HepG2 (cell line): ENCODE measurements at regions not wholly inside any gene's neighbourhood (a gene's known extent, or its start where the extent isn't known, plus 50 kb on each side); places are given as distances from the start of the nearest gene placed in this dataset.

ENCODE experiments used
- ATAC-seq: fragments of 200-7000 bp; cut with Tn5 transposase; 3 replicates; pipeline ENCODE4 v1.9.1; 2020; ENCODE audit warnings: mild to moderate bottlenecking, moderate library complexity
- BruUV-seq: library from RNA; stranded (reverse); fragments of 400-500 nt; replicated peaks from 2 replicates; lab custom pipeline; 2021; lab: Mats Ljungman, UMichigan
- CTCF ChIA-PET: fragments of 300-600 bp; formaldehyde crosslinking; extraction: SDS; loops from one replicate; lab custom pipeline; 2021; ENCODE audit warnings: low total read pairs, inconsistent platforms, low intra/inter-chr PET ratio; lab: Yijun Ruan, JAX
- POLR2A ChIA-PET: fragments of 350-600 bp; sonication (Branson Sonifier 250); formaldehyde crosslinking; loops from one replicate; lab custom pipeline; 2020; ENCODE audit warnings: antibody characterized with exemption, inconsistent platforms; lab: Yijun Ruan, JAX
- DNase-seq: peaks from one replicate; pipeline ENCODE4 v3.0.0-alpha.2; 2015; ENCODE audit warnings: low spot score
- FAIRE-seq: peaks from 3 replicates; lab custom pipeline; 2011; peaks lifted over from hg19 to GRCh38; lab: Jason Lieb, UNC
- H2AFZ ChIP-seq: one replicate; pipeline ENCODE4 v1.6.1; 2011; ENCODE audit warnings: low read length, inconsistent platforms
- H3K27ac ChIP-seq: fragments of 300-600 bp; 3 replicates; pipeline ENCODE4 v1.8.0; 2011; ENCODE audit warnings: mixed run types, mild to moderate bottlenecking, mixed read lengths, low read length, inconsistent platforms; ENCODE audit not compliant: insufficient read depth; ENCODE audit errors: extremely low read length
- H3K27me3 ChIP-seq, 2 experiments: fragments of 200-600 bp in 1 of 2; 2 replicates in 1 of 2; 3 replicates in 1 of 2; pipeline versions ENCODE4 v1.6.0 to v1.8.0; 2011; ENCODE audit warnings: low read length in 2 of 2, mild to moderate bottlenecking in 2 of 2, moderate library complexity in 2 of 2, inconsistent platforms in 1 of 2; ENCODE audit not compliant: insufficient read depth in 2 of 2, control insufficient read depth in 1 of 2
- H3K36me3 ChIP-seq, 2 experiments: fragments of 200-600 bp in 1 of 2; replicated peaks in 1 of 2; 2 replicates in 1 of 2; 3 replicates in 1 of 2; pipeline versions ENCODE4 v1.5.1 to v1.8.0; 2011; ENCODE audit warnings: low read length in 2 of 2, inconsistent platforms in 1 of 2; ENCODE audit not compliant: insufficient read depth in 2 of 2, control insufficient read depth in 1 of 2
- H3K4me1 ChIP-seq: 2 replicates; pipeline ENCODE4 v1.5.1; 2012; ENCODE audit warnings: low read length, inconsistent platforms; ENCODE audit not compliant: insufficient read depth
- H3K4me2 ChIP-seq: 2 replicates; pipeline ENCODE4 v1.6.0; 2011; ENCODE audit warnings: low read depth, low read length, inconsistent platforms
- H3K4me3 ChIP-seq, 3 experiments: fragments of 200-600 bp in 1 of 3; sonication (generic), shearing (Covaris generic) in 1 of 3; replicated peaks in 1 of 3; 2 replicates each; pipeline ENCODE4 v1.5.1; 2011 to 2016; ENCODE audit warnings: low read length in 3 of 3, inconsistent platforms in 2 of 3, low read depth in 2 of 3, mild to moderate bottlenecking in 2 of 3, control low read depth in 1 of 3, mixed read lengths in 1 of 3; ENCODE audit not compliant: insufficient read depth in 1 of 3
- H3K79me2 ChIP-seq: one replicate; pipeline ENCODE4 v1.6.1; 2011; ENCODE audit warnings: low read length, inconsistent platforms; ENCODE audit not compliant: insufficient read depth
- H3K9ac ChIP-seq: 2 replicates; pipeline ENCODE4 v1.6.0; 2011; ENCODE audit warnings: mild to moderate bottlenecking, low read depth, low read length, inconsistent platforms; ENCODE audit not compliant: insufficient read depth
- H3K9me3 ChIP-seq: 2 replicates; pipeline ENCODE4 v1.5.1; 2012; ENCODE audit warnings: mild to moderate bottlenecking, low read length
- H4K20me1 ChIP-seq: 2 replicates; pipeline ENCODE4 v1.6.0; 2011; ENCODE audit warnings: inconsistent platforms, mild to moderate bottlenecking, low read length, moderate library complexity; ENCODE audit not compliant: insufficient read depth
- CEBPB ChIP-seq: IDR thresholded peaks from 2 replicates; pipeline ENCODE4 v1.6.1; 2011; ENCODE audit warnings: low read depth, low read length, improper control_type of control experiment, borderline replicate concordance
- ESRRA ChIP-seq: sonication (generic); formaldehyde crosslinking; IDR thresholded peaks from 2 replicates; pipeline ENCODE4 v1.5.1; 2020; ENCODE audit warnings: mild to moderate bottlenecking, low read depth, missing genetic modification reagents
- GTF2F1 ChIP-seq: fragments of 150-350 bp; IDR thresholded peaks from 2 replicates; pipeline ENCODE4 v1.6.1; 2014; ENCODE audit warnings: low read length
- ISX ChIP-seq: sonication (generic); formaldehyde crosslinking; conservative IDR thresholded peaks from 2 replicates; pipeline ENCODE4 v1.5.0; 2020; ENCODE audit warnings: missing genetic modification reagents
- MIER2 ChIP-seq: IDR thresholded peaks from 2 replicates; pipeline ENCODE4 v1.6.1; 2016; ENCODE audit warnings: missing biosample characterization, missing genetic modification reagents
- RNF2 ChIP-seq: fragments of 450-650 bp; conservative IDR thresholded peaks from 2 replicates; pipeline ENCODE4 v1.6.1; 2016; ENCODE audit warnings: low read depth
- ZFX ChIP-seq: sonication (generic); formaldehyde crosslinking; IDR thresholded peaks from 2 replicates; pipeline ENCODE4 v1.4.0; 2020; ENCODE audit warnings: mild to moderate bottlenecking, low read depth, missing genetic modification reagents, moderate library complexity
- ZNF383 ChIP-seq: sonication (generic); formaldehyde crosslinking; IDR thresholded peaks from 2 replicates; pipeline ENCODE4 v1.4.0; 2020; ENCODE audit warnings: missing genetic modification reagents, mild to moderate bottlenecking, borderline replicate concordance
- ZNF776 ChIP-seq: sonication (generic); formaldehyde crosslinking; IDR thresholded peaks from 2 replicates; pipeline ENCODE4 v1.4.0; 2020; ENCODE audit warnings: mild to moderate bottlenecking, missing genetic modification reagents
- WGBS: methylation state at CpG from one replicate; pipeline ENCODE4 v1.1.6; 2017; ENCODE audit warnings: low lambda C conversion rate; 5-methylcytosine and 5-hydroxymethylcytosine counted together
- in situ Hi-C: cut with HindIII; loops from 2 replicates; pipeline ENCODE4 v1.10.0; 2017; ENCODE audit warnings: low pct_unique_long_range_greater_than_20kb; ENCODE audit not compliant: extremely low pct_ligation_motif_present
- intact Hi-C: fragments of 100-400 bp; cut with micrococcal nuclease; formaldehyde crosslinking; loops from one replicate; pipeline ENCODE4 v1.10.0; 2022; ENCODE audit not compliant: unreplicated experiment

GRCh38 chr7:27032839-27033238 is 63.0 kb downstream of the HOXA1 start:
- Histone ChIP-seq H3K79me2 (no peaks in the 10 kb centered on the region), H3K27me3 (peaks cover 0 to 11% of the 10 kb centered on the region in 2 experiments; a peak in 1 of 5 replicates), H3K4me3 (no peak overlapping the region), H3K9me3 (no peaks in the 10 kb centered on the region), H2AFZ (no peak overlapping the region), H3K27ac (no peak overlapping the region), H3K9ac (no peak overlapping the region), H3K4me2 (no peak overlapping the region), H3K4me1 (0 out of 2 replicates have a peak, but pooled peaks cover 5% of the 10 kb centered on the region), H4K20me1 (no peaks in the 10 kb centered on the region), H3K36me3 (no peaks in the 10 kb centered on the region)
- in situ Hi-C loops (no loop called here), intact Hi-C loops (no loop called here)
- POLR2A ChIA-PET, result no interaction called here
- no TSS peak for BruUV-seq
- CTCF ChIA-PET, result no interaction called here
- DNase-seq (no peak), ATAC-seq (no peak), FAIRE-seq (no peak)
- TF ChIP-seq ESRRA (CRISPR knock-in tag), result no peak
- 3% methylated on average over 1 of the region's 1 CpG for WGBS

- intact Hi-C loops (no loop called here), in situ Hi-C loops (no loop called here)
- Histone ChIP-seq H3K27ac (no peak overlapping the region), H3K36me3 (no peaks in the 10 kb centered on the region), H3K79me2 (no peaks in the 10 kb centered on the region), H3K9me3 (no peaks in the 10 kb centered on the region), H4K20me1 (no peaks in the 10 kb centered on the region), H3K9ac (no peak overlapping the region), H3K4me3 (no peak overlapping the region), H2AFZ (no peak overlapping the region), H3K4me1 (0 out of 2 replicates have a peak, but pooled peaks cover 5% of the 10 kb centered on the region), H3K27me3 (peaks cover 0 to 15% of the 10 kb centered on the region in 2 experiments; a peak in 1 of 5 replicates), H3K4me2 (no peak overlapping the region)
- no peak for ATAC-seq
- CTCF ChIA-PET, result no interaction called here
- no peak for DNase-seq
- no peak for FAIRE-seq
- POLR2A ChIA-PET, result no interaction called here
- TF ChIP-seq ZNF776 (CRISPR knock-in tag), result no peak
- TF ChIP-seq ISX, result no peak
- no peak for TF ChIP-seq RNF2
- peak; percentile 23; the same call in 1 of the 2 replicates for TF ChIP-seq CEBPB
- TF ChIP-seq ZNF383 (CRISPR knock-in tag), result no peak
- no peak for TF ChIP-seq ZFX
- TF ChIP-seq GTF2F1, result no peak
- no peak for TF ChIP-seq MIER2 (CRISPR knock-in tag)
- 31% methylated on average over 8 of the region's 8 CpGs for WGBS
- BruUV-seq, result no TSS peak
Measured at GRCh38 chr7:27031289-27032172, 64.3 kb downstream of the HOXA1 start.
